Smooth muscle cell (in vitro differentiated cells): ENCODE measurements at regions not wholly inside any gene's neighbourhood (a gene's known extent, or its start where the extent isn't known, plus 50 kb on each side); places are given as distances from the start of the nearest gene placed in this dataset.

Experiments
- DNase-seq: peaks from one replicate; lab custom pipeline; 2025; ENCODE audit not compliant: unreplicated experiment; lab: John Stamatoyannopoulos, UW
- H2AFZ ChIP-seq: fragments of 200-600 bp; sonication (generic); 2 replicates; pipeline ENCODE4 v1.6.0; 2016; ENCODE audit warnings: antibody characterized with exemption, low read depth, mild to moderate bottlenecking
- H3F3A ChIP-seq: fragments of 200-600 bp; sonication (generic); 2 replicates; pipeline ENCODE4 v1.6.0; 2017; ENCODE audit warnings: antibody characterized with exemption, low read depth
- H3K27ac ChIP-seq: fragments of 200-600 bp; sonication (generic); 2 replicates; pipeline ENCODE4 v1.5.1; 2016; ENCODE audit warnings: low read depth, mild to moderate bottlenecking
- H3K27me3 ChIP-seq: fragments of 200-600 bp; sonication (generic); 2 replicates; pipeline ENCODE4 v1.6.1; 2016; ENCODE audit warnings: low read depth, mild to moderate bottlenecking
- H3K36me3 ChIP-seq: fragments of 200-600 bp; sonication (generic); 2 replicates; pipeline ENCODE4 v1.5.1; 2016; ENCODE audit warnings: low read depth
- H3K4me1 ChIP-seq: fragments of 200-600 bp; sonication (generic); 2 replicates; pipeline ENCODE4 v1.5.1; 2016; ENCODE audit warnings: low read depth
- H3K4me2 ChIP-seq: fragments of 200-600 bp; sonication (generic); 2 replicates; pipeline ENCODE4 v1.6.0; 2016; ENCODE audit warnings: mild to moderate bottlenecking
- H3K4me3 ChIP-seq: fragments of 200-600 bp; sonication (generic); 2 replicates; pipeline ENCODE4 v1.5.1; 2016; ENCODE audit warnings: mild to moderate bottlenecking
- H3K79me2 ChIP-seq: fragments of 200-600 bp; sonication (generic); 2 replicates; pipeline ENCODE4 v1.6.0; 2016; ENCODE audit warnings: low read depth, mild to moderate bottlenecking
- H3K9ac ChIP-seq: fragments of 200-600 bp; sonication (generic); 2 replicates; pipeline ENCODE4 v1.6.0; 2016; ENCODE audit warnings: low read depth
- H3K9me3 ChIP-seq: fragments of 200-600 bp; sonication (generic); replicated peaks from 2 replicates; pipeline ENCODE4 v1.5.1; 2016; ENCODE audit warnings: low read depth
- H4K20me1 ChIP-seq: fragments of 200-600 bp; sonication (generic); 2 replicates; pipeline ENCODE4 v1.6.0; 2016; ENCODE audit warnings: low read depth
- CTCF ChIP-seq: fragments of 200-600 bp; sonication (generic); IDR thresholded peaks from 2 replicates; pipeline ENCODE4 v1.5.1; 2017; ENCODE audit warnings: borderline replicate concordance, mild to moderate bottlenecking, antibody characterized with exemption; ENCODE audit not compliant: insufficient read depth, poor library complexity, severe bottlenecking
- WGBS: methylation state at CpG from one replicate; pipeline ENCODE4 v1.1.7; 2016; ENCODE audit warnings: low lambda C conversion rate; 5-methylcytosine and 5-hydroxymethylcytosine counted together

GRCh38 chr3:21892104-21892503 lies 141.1 kb upstream of the ZNF385D start:
- no peak for DNase-seq
- 95% methylated on average over 2 of the region's 2 CpGs for WGBS
- no peak overlapping the region for H3K9ac ChIP-seq
- H4K20me1 ChIP-seq: no peaks in the 10 kb centered on the region
- no peak overlapping the region for H2AFZ ChIP-seq
- TF ChIP-seq CTCF: no peak
- H3K27me3 ChIP-seq: no peaks in the 10 kb centered on the region
- H3F3A ChIP-seq: no peaks in the 10 kb centered on the region
- no peak overlapping the region for H3K4me3 ChIP-seq
- no peaks in the 10 kb centered on the region for H3K79me2 ChIP-seq
- H3K4me1 ChIP-seq: peaks cover 10% of the 10 kb centered on the region
- no peaks in the 10 kb centered on the region for H3K9me3 ChIP-seq
- H3K27ac ChIP-seq: no peak overlapping the region
- H3K4me2 ChIP-seq: no peak overlapping the region
- H3K36me3 ChIP-seq: no peaks in the 10 kb centered on the region

- no peak for DNase-seq
- TF ChIP-seq CTCF: no peak
Observed at GRCh38 chr3:21893242-21893641, 142.2 kb upstream of the ZNF385D start.

GRCh38 chr3:21894459-21895340 lies 143.7 kb upstream of the ZNF385D start:
- Histone ChIP-seq H3K4me1 (peaks cover 10% of the 10 kb centered on the region), H3K27me3 (no peaks in the 10 kb centered on the region), H2AFZ (no peak overlapping the region), H3K27ac (no peak overlapping the region), H3K36me3 (no peaks in the 10 kb centered on the region), H3K79me2 (no peaks in the 10 kb centered on the region), H3F3A (no peaks in the 10 kb centered on the region), H3K4me2 (no peak overlapping the region), H3K4me3 (no peak overlapping the region), H4K20me1 (no peaks in the 10 kb centered on the region), H3K9me3 (no peaks in the 10 kb centered on the region), H3K9ac (no peak overlapping the region)
- TF ChIP-seq CTCF: peak; percentile 75
- WGBS: 69% methylated on average over 3 of the region's 3 CpGs
- no peak for DNase-seq

More at GRCh38 chr3:21893242-21893641, 142.2 kb upstream of the ZNF385D start:
- Histone ChIP-seq H3K4me2 (peak overlapping the region; percentile 61), H3K36me3 (no peaks in the 10 kb centered on the region), H3K27me3 (no peaks in the 10 kb centered on the region), H3K27ac (no peak overlapping the region), H2AFZ (no peak overlapping the region), H4K20me1 (no peaks in the 10 kb centered on the region), H3K79me2 (no peaks in the 10 kb centered on the region), H3K4me1 (peaks cover 10% of the 10 kb centered on the region), H3K9me3 (no peaks in the 10 kb centered on the region), H3K9ac (no peak overlapping the region), H3F3A (no peaks in the 10 kb centered on the region), H3K4me3 (no peak overlapping the region)
- 39% methylated on average over 3 of the region's 3 CpGs for WGBS

- Histone ChIP-seq H3F3A (no peaks in the 10 kb centered on the region), H3K4me1 (peaks cover 4% of the 10 kb centered on the region), H3K27ac (no peak overlapping the region), H2AFZ (no peak overlapping the region), H3K36me3 (no peaks in the 10 kb centered on the region), H3K9me3 (no peaks in the 10 kb centered on the region), H3K9ac (no peak overlapping the region), H3K4me3 (no peak overlapping the region), H3K4me2 (no peak overlapping the region), H3K79me2 (no peaks in the 10 kb centered on the region), H4K20me1 (no peaks in the 10 kb centered on the region), H3K27me3 (no peaks in the 10 kb centered on the region)
- DNase-seq: no peak
- TF ChIP-seq CTCF: no peak
Observed at GRCh38 chr3:21898316-21898715, 147.3 kb upstream of the ZNF385D start.
